GM23338 (cell line): ENCODE measurements at regions not wholly inside any gene's neighbourhood (a gene's known extent, or its start where the extent isn't known, plus 50 kb on each side); places are given as distances from the start of the nearest gene placed in this dataset.

Experiments
- ATAC-seq: fragments of 200-7000 bp; cut with Tn5 transposase; 3 replicates; pipeline ENCODE4 v1.9.1; 2020
- DNase-seq: peaks from one replicate; pipeline ENCODE4 v3.0.0-alpha.2; 2015; ENCODE audit warnings: low spot score
- H2AFZ ChIP-seq: fragments of 200-600 bp; sonication (generic); 2 replicates; pipeline ENCODE4 v1.8.0; 2016; ENCODE audit warnings: antibody characterized with exemption, mild to moderate bottlenecking, moderate library complexity
- H3F3A ChIP-seq: fragments of 200-600 bp; sonication (generic); replicated peaks from 2 replicates; pipeline ENCODE4 v1.8.0; 2017; ENCODE audit warnings: antibody characterized with exemption, mixed run types, low read depth
- H3K27ac ChIP-seq: fragments of 200-600 bp; sonication (generic); 2 replicates; pipeline ENCODE4 v1.6.1; 2016; ENCODE audit warnings: low read depth
- H3K27me3 ChIP-seq: fragments of 200-600 bp; sonication (generic); 2 replicates; pipeline ENCODE4 v1.8.0; 2016; ENCODE audit warnings: mild to moderate bottlenecking, mixed run types, moderate library complexity; ENCODE audit not compliant: insufficient read depth
- H3K36me3 ChIP-seq: fragments of 200-600 bp; sonication (generic); 2 replicates; pipeline ENCODE4 v1.8.0; 2016; ENCODE audit warnings: mild to moderate bottlenecking; ENCODE audit not compliant: insufficient read depth
- H3K4me1 ChIP-seq: fragments of 200-600 bp; sonication (generic); 2 replicates; pipeline ENCODE4 v1.8.0; 2016; ENCODE audit warnings: mild to moderate bottlenecking, moderate library complexity; ENCODE audit not compliant: insufficient read depth
- H3K4me2 ChIP-seq: fragments of 200-600 bp; sonication (generic); 2 replicates; pipeline ENCODE4 v1.7.1; 2017; ENCODE audit warnings: mixed run types
- H3K4me3 ChIP-seq: fragments of 200-600 bp; sonication (generic); 2 replicates; pipeline ENCODE4 v1.6.1; 2016; ENCODE audit warnings: mixed run types
- H3K79me2 ChIP-seq: fragments of 200-600 bp; sonication (generic); replicated peaks from 2 replicates; pipeline ENCODE4 v1.8.0; 2017; ENCODE audit warnings: mild to moderate bottlenecking; ENCODE audit not compliant: insufficient read depth
- H3K9me2 ChIP-seq: fragments of 200-600 bp; sonication (generic); 2 replicates; pipeline ENCODE4 v1.8.0; 2017; ENCODE audit not compliant: insufficient read depth
- H4K20me1 ChIP-seq: fragments of 200-600 bp; sonication (generic); replicated peaks from 2 replicates; pipeline ENCODE4 v1.8.0; 2017; ENCODE audit warnings: mild to moderate bottlenecking; ENCODE audit not compliant: insufficient read depth
- H3K27ac Mint-ChIP-seq: 2 replicates; pipeline ENCODE4 v1.8.0; 2020; ENCODE audit warnings: inconsistent platforms, mild to moderate bottlenecking, moderate library complexity, mixed read lengths
- H3K27me3 Mint-ChIP-seq: 3 replicates; pipeline ENCODE4 v1.8.0; 2022; ENCODE audit warnings: low read depth, mild to moderate bottlenecking, moderate library complexity, mixed read lengths, inconsistent platforms; ENCODE audit not compliant: insufficient read depth, poor library complexity
- H3K36me3 Mint-ChIP-seq: 3 replicates; pipeline ENCODE4 v1.8.0; 2021; ENCODE audit warnings: low read depth, mild to moderate bottlenecking, inconsistent platforms, moderate library complexity, mixed read lengths
- H3K4me1 Mint-ChIP-seq: 3 replicates; pipeline ENCODE4 v1.8.0; 2020; ENCODE audit warnings: mild to moderate bottlenecking, inconsistent platforms, mixed read lengths
- H3K4me3 Mint-ChIP-seq: 3 replicates; pipeline ENCODE4 v1.8.0; 2021; ENCODE audit warnings: moderate library complexity, mild to moderate bottlenecking, inconsistent platforms, mixed read lengths
- H3K9me3 Mint-ChIP-seq: 3 replicates; pipeline ENCODE4 v1.8.0; 2020; ENCODE audit warnings: moderate library complexity, mild to moderate bottlenecking, inconsistent platforms, mixed read lengths
- CREB1 ChIP-seq: fragments of 250-450 bp; sonication (Bioruptor Pico); IDR thresholded peaks from 2 replicates; pipeline ENCODE4 v1.5.0; 2020; ENCODE audit warnings: low read depth, mild to moderate bottlenecking, moderate library complexity
- EZH2 ChIP-seq: fragments of 200-600 bp; sonication (generic); IDR thresholded peaks from one replicate; pipeline ENCODE4 v1.8.0; 2017; ENCODE audit warnings: antibody characterized with exemption, mild to moderate bottlenecking, low read depth; ENCODE audit not compliant: unreplicated experiment
- EZH2phosphoT487 ChIP-seq: fragments of 200-600 bp; sonication (generic); IDR thresholded peaks from one replicate; pipeline ENCODE4 v1.8.1; 2018; ENCODE audit warnings: antibody characterized with exemption; ENCODE audit not compliant: unreplicated experiment
- JUNB ChIP-seq: IDR thresholded peaks from one replicate; pipeline ENCODE4 v1.6.1; 2016; ENCODE audit warnings: antibody characterized with exemption; ENCODE audit not compliant: unreplicated experiment
- REST ChIP-seq: IDR thresholded peaks from one replicate; pipeline ENCODE4 v1.6.1; 2018; ENCODE audit warnings: antibody characterized with exemption; ENCODE audit not compliant: unreplicated experiment
- ZNF462 ChIP-seq: fragments of 250-450 bp; sonication (Bioruptor Pico); IDR thresholded peaks from 2 replicates; pipeline ENCODE4 v1.5.0; 2020; ENCODE audit warnings: mild to moderate bottlenecking, moderate library complexity

GRCh38 chr4:82031376-82031927 is 342.3 kb downstream of the HNRNPD start (continued):
- TF ChIP-seq ZNF462: no peak

GRCh38 chr4:82017680-82018079 is 356.1 kb downstream of the HNRNPD start:
- no peak for ATAC-seq
- Histone ChIP-seq H4K20me1 (no peaks in the 10 kb centered on the region), H2AFZ (no peak overlapping the region), H3K9me2 (no peaks in the 10 kb centered on the region), H3K4me1 (no peaks in the 10 kb centered on the region), H3K27ac (no peak overlapping the region), H3F3A (no peaks in the 10 kb centered on the region), H3K79me2 (no peaks in the 10 kb centered on the region), H3K4me2 (no peak overlapping the region), H3K4me3 (no peak overlapping the region), H3K27me3 (no peaks in the 10 kb centered on the region), H3K36me3 (no peaks in the 10 kb centered on the region; the same call in 1 of the 2 replicates)
- Mint-ChIP-seq H3K36me3 (peaks cover 10% of the 10 kb centered on the region), H3K27me3 (no peaks in the 10 kb centered on the region), H3K27ac (no peak overlapping the region), H3K4me1 (no peaks in the 10 kb centered on the region), H3K9me3 (peaks cover 39% of the 10 kb centered on the region), H3K4me3 (no peak overlapping the region)
- peak; percentile 72 for DNase-seq
- peak; percentile 77 for TF ChIP-seq REST
- TF ChIP-seq JUNB: no peak
- no peak for TF ChIP-seq EZH2phosphoT487
- no peak for TF ChIP-seq CREB1 (CRISPR knock-in tag)
- no peak for TF ChIP-seq EZH2
